ENCODE measurements at regions not wholly inside any gene's neighbourhood (a gene's known extent, or its start where the extent isn't known, plus 50 kb on each side); places are given as distances from the start of the nearest gene placed in this dataset.

- no peak for DNase-seq
Measured at GRCh38 chr5:73284985-73285384, 112.0 kb downstream of the TMEM174 start.

GRCh38 chr5:73284220-73284795 lies 111.3 kb downstream of the TMEM174 start:
- DNase-seq = no peak

DNA sequence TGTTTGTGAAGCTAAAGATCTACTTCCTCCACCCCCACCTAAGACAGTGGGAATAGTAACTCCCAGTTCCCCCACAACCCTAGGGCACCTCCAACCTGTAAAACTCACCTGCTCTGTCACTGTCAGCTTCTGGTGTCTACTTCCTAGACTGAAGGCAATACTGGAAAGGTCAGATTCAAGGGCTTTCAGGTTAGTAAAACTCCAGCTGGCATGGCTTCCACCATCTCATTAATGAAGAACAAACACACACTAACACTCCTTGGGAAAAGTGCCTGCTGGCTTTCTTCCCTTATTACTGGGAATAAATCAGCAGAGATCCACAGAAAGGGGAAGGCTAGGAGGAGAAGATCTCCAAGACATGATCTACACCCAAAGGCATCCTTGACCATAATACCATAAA lies 109.9 kb downstream of the TMEM174 start:
- peak in 1 of 2 experiments; percentile 8 for DNase-seq

DNA sequence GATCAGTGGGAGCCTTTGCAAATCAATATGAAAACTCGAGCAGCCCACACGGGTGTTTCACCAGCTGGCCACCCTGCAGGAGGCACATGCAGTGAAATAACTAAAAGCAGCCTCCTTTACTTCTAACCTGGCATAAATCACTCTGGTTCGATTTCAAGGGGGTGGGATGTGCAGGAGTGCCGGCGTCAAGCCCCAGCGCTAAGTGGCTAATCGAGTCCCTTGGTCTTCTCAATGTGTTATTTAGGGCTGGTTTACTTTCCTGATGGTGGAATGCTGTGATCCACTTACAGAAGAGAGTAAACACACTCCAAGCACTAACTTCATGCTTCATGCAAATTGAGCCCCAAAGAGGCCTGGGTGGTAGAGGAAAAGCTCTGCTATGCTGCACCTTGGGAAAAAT lies 109.4 kb downstream of the TMEM174 start:
- DNase-seq = peak; percentile 73 to 92

DNA sequence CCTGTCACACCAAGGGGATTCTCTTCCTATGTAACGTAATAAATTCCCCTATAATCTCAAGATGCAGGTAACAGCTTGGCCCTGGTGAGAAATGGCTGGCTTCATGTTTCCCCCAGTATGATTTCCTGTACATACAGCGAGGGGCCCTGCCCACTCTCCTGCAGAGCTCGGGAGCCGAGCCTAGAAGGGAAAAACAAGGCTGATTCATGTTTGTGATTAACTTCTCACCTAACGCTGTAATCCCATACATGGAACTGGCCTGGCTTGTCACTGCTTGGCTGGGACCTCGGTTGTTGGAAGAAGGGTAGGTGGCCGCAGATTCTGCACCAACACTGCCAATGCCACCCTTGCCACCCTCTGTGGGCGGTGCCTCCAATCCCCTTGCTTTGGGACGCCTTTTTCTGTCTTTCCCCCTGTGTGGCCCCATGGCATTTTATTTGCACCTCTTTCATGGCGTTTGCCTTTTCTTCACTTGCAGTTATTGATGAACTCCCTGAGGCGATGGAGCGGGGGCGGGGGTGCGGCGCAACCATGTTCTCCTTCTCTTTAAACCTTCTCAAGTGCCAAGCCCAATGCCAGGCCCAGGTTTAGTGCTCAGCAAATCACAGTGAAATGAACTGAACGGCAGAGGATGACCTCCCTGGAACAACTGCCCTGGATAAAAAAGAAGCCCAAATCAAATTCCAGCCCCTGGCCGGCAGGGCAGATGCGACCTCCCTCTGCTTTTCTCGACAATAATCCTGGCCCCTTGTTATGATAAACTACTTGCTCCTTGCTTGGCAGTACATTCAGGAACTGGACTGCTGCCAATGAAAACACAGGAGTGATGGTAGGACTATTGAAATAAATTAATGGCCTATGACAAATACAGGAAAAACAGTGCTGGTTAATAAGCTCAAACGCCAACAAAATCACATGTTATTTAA lies 108.1 kb downstream of the TMEM174 start:
- DNase-seq = peak in 1 of 2 experiments; percentile 43

DNA sequence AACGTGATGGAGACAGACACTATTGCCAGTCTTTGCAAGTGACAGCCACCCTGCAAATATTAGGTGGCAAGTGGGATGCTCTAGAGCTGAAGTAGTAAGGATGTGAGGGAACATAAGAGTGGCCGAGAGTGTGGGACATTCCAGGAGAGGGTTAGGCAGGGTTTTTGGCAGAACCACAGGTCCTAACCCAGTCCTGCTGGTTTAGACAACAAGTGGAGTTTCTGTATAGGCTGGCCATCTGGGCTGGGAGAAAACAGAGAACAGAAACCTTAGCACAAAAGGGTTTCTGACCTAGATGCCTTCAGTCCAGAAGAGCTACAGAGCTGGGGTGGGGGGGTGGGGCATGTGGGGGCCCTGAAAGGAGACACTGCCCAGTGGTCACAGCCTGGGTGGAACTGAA lies 107.4 kb downstream of the TMEM174 start:
- no peak for DNase-seq

GRCh38 chr5:73279805-73280204 lies 106.8 kb downstream of the TMEM174 start:
- DNase-seq = no peak

GRCh38 chr5:73278693-73279092 lies 105.7 kb downstream of the TMEM174 start:
- peak; percentile 39 to 62 for DNase-seq

DNA sequence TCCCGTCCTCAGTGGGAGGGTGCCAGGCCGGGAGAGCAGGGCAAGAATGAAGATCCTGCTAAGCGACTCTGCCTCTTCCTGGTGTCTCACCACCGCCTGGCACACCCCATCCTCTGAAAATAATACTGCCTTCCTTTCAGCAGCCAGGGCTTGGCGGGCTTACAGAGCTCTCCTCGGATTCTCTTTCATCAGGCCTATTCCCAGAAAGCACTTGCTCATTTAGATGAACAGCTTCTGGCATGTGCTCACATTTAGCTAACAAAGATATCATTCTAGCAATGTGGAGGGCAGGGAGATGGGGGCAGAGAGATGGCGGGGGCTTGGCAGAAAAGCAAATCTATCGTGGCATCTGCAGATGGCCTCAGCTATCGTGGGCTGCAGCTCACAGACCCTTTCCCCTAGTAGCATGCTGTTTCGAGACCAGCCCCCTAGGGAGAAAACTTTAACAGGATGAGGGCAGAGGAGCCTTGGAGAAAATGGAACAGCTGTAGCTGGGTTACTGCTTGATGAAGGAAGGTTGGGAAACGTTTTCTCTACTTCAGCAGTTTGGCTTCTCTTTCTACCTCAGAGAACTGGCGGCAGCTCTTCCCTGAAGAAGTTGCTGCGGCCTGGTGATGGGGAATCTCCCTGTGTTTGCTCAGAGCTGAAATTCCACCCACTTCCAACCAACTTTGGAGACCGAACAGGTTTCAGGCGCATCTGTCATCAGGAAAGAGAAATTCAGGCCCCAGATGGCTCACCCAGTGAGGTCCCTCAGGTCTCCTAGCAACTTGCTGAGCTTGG lies 102.1 kb downstream of the TMEM174 start:
- DNase-seq = no peak

DNA sequence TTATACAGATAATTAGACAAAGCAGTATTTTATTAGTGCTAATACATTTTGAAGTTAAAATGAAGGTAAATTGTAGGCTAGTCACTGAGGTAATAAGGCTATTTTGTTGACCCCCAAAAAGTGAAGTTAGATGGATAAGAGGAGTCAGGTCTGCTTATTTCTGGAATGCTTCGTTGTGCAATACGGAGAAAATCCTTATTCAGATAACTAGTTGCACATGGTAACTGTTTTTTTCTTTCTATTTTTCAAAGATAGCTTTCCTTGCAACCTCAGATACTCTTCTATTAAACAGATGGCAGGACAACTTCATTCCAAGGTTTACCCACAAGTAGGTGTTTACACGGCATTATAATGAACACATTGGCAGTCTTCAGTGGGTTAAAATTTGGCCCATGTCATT lies 101.1 kb downstream of the TMEM174 start:
- no peak for DNase-seq

- no peak for DNase-seq
Measured at GRCh38 chr5:73273379-73274050, 100.5 kb downstream of the TMEM174 start.

DNA sequence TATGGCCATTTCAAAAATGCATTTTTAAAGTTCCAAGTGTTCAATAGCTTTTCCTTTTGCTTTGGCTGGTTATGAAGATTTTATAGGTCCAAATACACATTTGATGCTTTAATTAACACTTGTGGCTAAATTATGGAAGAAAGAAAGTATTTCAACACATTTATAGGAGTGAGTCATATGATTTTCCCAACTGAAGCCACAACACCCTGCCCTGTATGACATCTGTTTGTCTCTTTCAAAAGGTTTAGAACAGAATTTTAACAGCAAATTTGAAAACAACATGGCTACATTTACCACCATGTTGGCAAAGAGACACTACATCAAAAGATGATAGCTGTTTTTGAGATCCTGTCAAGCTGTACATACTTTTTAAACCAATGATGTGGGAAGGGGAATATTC lies 99.4 kb downstream of the TMEM174 start:
- no peak for DNase-seq

DNA sequence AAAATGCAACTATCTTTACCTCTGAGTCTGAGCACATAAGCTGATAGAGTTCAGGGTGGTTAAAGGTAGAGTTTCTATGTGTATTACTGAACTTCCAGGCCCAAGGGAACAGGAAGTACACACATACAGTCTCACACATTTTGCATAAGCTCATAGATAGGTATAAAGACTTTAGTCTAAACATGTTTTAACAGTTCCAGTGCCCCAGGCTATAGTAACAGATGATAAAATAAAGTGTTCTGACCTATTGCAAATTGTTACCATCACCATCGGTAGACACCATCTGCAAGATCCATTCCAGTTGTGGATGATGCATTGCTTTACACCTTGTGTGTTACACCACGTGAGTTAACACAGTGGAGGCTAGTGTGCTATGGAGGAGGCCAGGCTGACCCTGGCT lies 95.8 kb downstream of the TMEM174 start:
- DNase-seq = no peak

DNA sequence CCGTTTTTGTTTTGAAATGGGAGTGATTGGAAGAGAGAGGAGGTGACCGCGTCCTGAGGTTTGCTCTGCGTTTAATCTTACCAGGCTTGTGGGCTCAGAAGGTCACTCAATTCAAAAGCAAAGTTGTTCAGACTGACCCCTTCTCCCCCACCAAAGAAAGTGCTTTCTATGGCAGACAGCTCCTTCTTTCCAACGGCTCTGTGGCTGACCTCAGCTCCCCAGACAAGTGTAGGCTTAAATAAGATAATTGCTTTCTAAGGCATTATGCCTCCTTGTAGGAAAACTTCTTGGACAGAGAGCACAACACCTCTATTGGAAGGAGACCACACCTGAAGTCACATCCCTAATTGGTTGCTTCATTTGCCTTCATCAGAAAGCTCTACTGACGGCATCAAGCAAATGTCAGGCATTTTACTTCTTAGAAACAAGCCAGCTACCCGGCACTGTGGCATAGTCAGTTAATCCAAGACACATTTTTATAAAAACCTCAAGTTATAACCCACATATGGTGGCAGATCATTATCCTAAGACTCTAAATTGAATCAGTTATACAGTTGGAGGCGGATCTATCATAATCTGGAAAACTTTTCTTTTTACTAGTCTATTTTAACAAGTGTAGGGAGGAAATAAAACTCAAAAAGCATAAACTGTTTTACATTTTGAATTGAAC lies 94.9 kb downstream of the TMEM174 start:
- no peak for DNase-seq

GRCh38 chr5:73266925-73267765 lies 94.2 kb downstream of the TMEM174 start:
- no peak for DNase-seq

GRCh38 chr5:73266176-73266738 lies 93.3 kb downstream of the TMEM174 start:
- no peak for DNase-seq

- no peak for DNase-seq
Measured at GRCh38 chr5:73265641-73266040, 92.6 kb downstream of the TMEM174 start.

GRCh38 chr5:73264631-73265030 lies 91.6 kb downstream of the TMEM174 start:
- no peak for DNase-seq

- no peak for DNase-seq
Measured at GRCh38 chr5:73263001-73263710, 90.2 kb downstream of the TMEM174 start.

DNA sequence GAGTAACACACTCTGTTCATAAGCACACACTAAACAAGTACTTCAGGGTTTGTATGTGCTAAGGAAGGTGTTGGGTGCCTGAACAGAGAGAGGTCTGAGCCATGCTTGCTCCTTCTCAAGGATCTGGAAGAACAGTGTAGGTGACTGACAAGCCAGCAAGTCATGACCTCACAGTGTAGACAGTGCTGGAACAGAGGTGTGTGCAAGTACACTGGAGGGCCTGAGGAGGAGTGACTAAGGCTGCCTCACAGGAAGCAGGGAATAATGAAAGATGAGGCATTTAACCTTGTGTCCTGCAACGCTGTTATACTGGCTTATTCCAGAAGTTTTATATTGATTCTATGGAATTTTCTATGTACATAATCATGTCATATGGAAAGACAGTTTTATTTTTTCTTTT lies 83.9 kb downstream of the TMEM174 start:
- no peak for DNase-seq

Measured in NCI-H187 (cell line).